Endothelial cell of umbilical vein (primary cell): ENCODE measurements at regions not wholly inside any gene's neighbourhood (a gene's known extent, or its start where the extent isn't known, plus 50 kb on each side); places are given as distances from the start of the nearest gene placed in this dataset.

Experiments
- BruUV-seq: library from RNA; stranded (reverse); fragments of 400-500 nt; replicated peaks from 2 replicates; lab custom pipeline; 2021; lab: Mats Ljungman, UMichigan
- CTCF ChIA-PET: fragments of 300-600, 350-600 bp; sonication (Branson Sonifier 250); formaldehyde crosslinking; loops from one replicate; lab custom pipeline; 2021; ENCODE audit warnings: antibody characterized with exemption, inconsistent platforms; lab: Charles Lee
- POLR2A ChIA-PET: fragments of 300-600, 350-600 bp; sonication (Branson Sonifier 250); formaldehyde crosslinking; loops from one replicate; lab custom pipeline; 2021; ENCODE audit warnings: antibody characterized with exemption, inconsistent platforms; lab: Charles Lee
- DNase-seq: peaks from one replicate; pipeline ENCODE4 v3.0.0-alpha.2; 2011; ENCODE audit warnings: low read depth, low spot score
- FAIRE-seq: peaks from 2 replicates; lab custom pipeline; 2011; peaks lifted over from hg19 to GRCh38; lab: Jason Lieb, UNC
- H2AFZ ChIP-seq: 2 replicates; pipeline ENCODE4 v1.6.0; 2012; ENCODE audit warnings: low read depth, low read length, control low read depth, inconsistent platforms
- H3K27ac ChIP-seq: 2 replicates; pipeline ENCODE4 v1.5.1; 2011; ENCODE audit warnings: low read depth, mild to moderate bottlenecking, control low read depth, low read length, moderate library complexity; ENCODE audit not compliant: insufficient read depth
- H3K27me3 ChIP-seq, 2 experiments: 2 replicates each; pipeline versions ENCODE4 v1.6.0 to v1.6.1; 2011; ENCODE audit warnings: low read length in 2 of 2, mixed read lengths in 1 of 2; ENCODE audit not compliant: control insufficient read depth in 2 of 2, insufficient read depth in 2 of 2
- H3K36me3 ChIP-seq, 2 experiments: 2 replicates in 1 of 2; 3 replicates in 1 of 2; pipeline ENCODE4 v1.5.1; 2011; ENCODE audit warnings: low read length in 2 of 2, mild to moderate bottlenecking in 1 of 2, moderate library complexity in 1 of 2; ENCODE audit not compliant: control insufficient read depth in 2 of 2, insufficient read depth in 2 of 2; ENCODE audit errors: extremely low read depth in 1 of 2
- H3K4me1 ChIP-seq: 3 replicates; pipeline ENCODE4 v1.5.1; 2011; ENCODE audit warnings: mild to moderate bottlenecking, low read length; ENCODE audit not compliant: control insufficient read depth, insufficient read depth; ENCODE audit errors: extremely low read depth
- H3K4me2 ChIP-seq: 2 replicates; pipeline ENCODE4 v1.6.1; 2011; ENCODE audit warnings: low read length, control low read depth, mixed read lengths; ENCODE audit not compliant: insufficient read depth
- H3K4me3 ChIP-seq, 3 experiments: fragments of 200-600 bp in 1 of 3; sonication (generic), shearing (Covaris generic) in 1 of 3; replicated peaks in 1 of 3; 2 replicates each; pipeline ENCODE4 v1.5.1; 2011 to 2016; ENCODE audit warnings: control low read depth in 3 of 3, low read length in 3 of 3, mild to moderate bottlenecking in 2 of 3, inconsistent platforms in 1 of 3, low read depth in 1 of 3, moderate library complexity in 1 of 3; ENCODE audit not compliant: insufficient read depth in 1 of 3
- H3K79me2 ChIP-seq: 2 replicates; pipeline ENCODE4 v1.6.0; 2012; ENCODE audit warnings: low read length, inconsistent platforms; ENCODE audit not compliant: control insufficient read depth, insufficient read depth
- H3K9ac ChIP-seq: replicated peaks from 2 replicates; pipeline ENCODE3; 2011; ENCODE audit warnings: low read length, control low read depth; ENCODE audit not compliant: insufficient read depth; ENCODE audit errors: extremely low read depth
- H3K9me1 ChIP-seq: replicated peaks from 3 replicates; pipeline ENCODE4 v1.6.0; 2011; ENCODE audit warnings: mild to moderate bottlenecking, low read length; ENCODE audit not compliant: control insufficient read depth, insufficient read depth; ENCODE audit errors: extremely low read depth
- H3K9me3 ChIP-seq: replicated peaks from 2 replicates; pipeline ENCODE4 v1.5.1; 2012; ENCODE audit warnings: low read length, inconsistent platforms; ENCODE audit not compliant: control insufficient read depth, insufficient read depth
- H4K20me1 ChIP-seq: replicated peaks from 2 replicates; pipeline ENCODE3; 2011; ENCODE audit warnings: mild to moderate bottlenecking, low read length; ENCODE audit not compliant: control insufficient read depth, insufficient read depth; ENCODE audit errors: extremely low read depth
- CTCF ChIP-seq, 2 donors: IDR thresholded peaks; 1 replicate in 1 of 2; 2 replicates in 1 of 2; pipeline ENCODE4 v1.5.1; 2011; ENCODE audit warnings: low read length in 2 of 2, mild to moderate bottlenecking in 2 of 2, moderate library complexity in 2 of 2, control low read depth in 1 of 2, inconsistent platforms in 1 of 2, low read depth in 1 of 2; ENCODE audit not compliant: insufficient read depth in 1 of 2; ENCODE audit errors: extremely low read depth in 1 of 2
- EZH2 ChIP-seq: IDR thresholded peaks from 2 replicates; pipeline ENCODE4 v1.6.1; 2012; ENCODE audit warnings: borderline replicate concordance, low read depth, mild to moderate bottlenecking, moderate library complexity, low read length, inconsistent platforms; ENCODE audit not compliant: severe bottlenecking
- FOS ChIP-seq: IDR thresholded peaks from 2 replicates; pipeline ENCODE4 v1.6.1; 2011; ENCODE audit warnings: mild to moderate bottlenecking, low read length, moderate library complexity, borderline replicate concordance; ENCODE audit not compliant: insufficient read depth
- GATA2 ChIP-seq: IDR thresholded peaks from 2 replicates; pipeline ENCODE4 v1.7.0; 2011; ENCODE audit warnings: low read depth, mild to moderate bottlenecking, moderate library complexity, mixed read lengths, low read length; ENCODE audit not compliant: insufficient read length, insufficient read depth
- JUN ChIP-seq: IDR thresholded peaks from 2 replicates; pipeline ENCODE4 v1.6.1; 2011; ENCODE audit warnings: borderline replicate concordance, low read depth; ENCODE audit not compliant: insufficient read length, insufficient read depth
- MAX ChIP-seq: IDR thresholded peaks from 2 replicates; pipeline ENCODE4 v1.6.1; 2011; ENCODE audit not compliant: insufficient read depth, insufficient read length
- MYC ChIP-seq: IDR thresholded peaks from one replicate; pipeline ENCODE4 v1.6.1; 2011; ENCODE audit warnings: mild to moderate bottlenecking, low read depth, low read length
- POLR2A ChIP-seq: IDR thresholded peaks from 2 replicates; pipeline ENCODE4 v1.6.1; 2012; ENCODE audit warnings: low read depth, mild to moderate bottlenecking, control low read depth, low read length
- POLR2AphosphoS5 ChIP-seq: IDR thresholded peaks from 2 replicates; pipeline ENCODE4 v1.6.1; 2012; ENCODE audit warnings: low read depth, mild to moderate bottlenecking, control low read depth, low read length, moderate library complexity; ENCODE audit not compliant: insufficient read depth
- dilution Hi-C: fragments of 300-500 bp; cut with MboI; formaldehyde crosslinking; loops from one replicate; pipeline ENCODE4 v1.15.0; 2019; ENCODE audit warnings: low sequenced_read_pairs; ENCODE audit not compliant: extremely low pct_ligation_motif_present
- intact Hi-C: fragments of 100-400 bp; cut with micrococcal nuclease; formaldehyde crosslinking; loops from one replicate; pipeline ENCODE4 v1.10.0; 2022

GRCh38 chr5:1736065-1736464 is 63.6 kb downstream of the MRPL36 start:
- no peaks in the 10 kb centered on the region for H4K20me1 ChIP-seq
- H3K9me3 ChIP-seq, result no peaks in the 10 kb centered on the region
- H3K9me1 ChIP-seq, result no peaks in the 10 kb centered on the region
- ChIA-PET POLR2A (no interaction called here), CTCF (interaction anchor here (1.4 kb wide), 1 partner anchor 12 kb away, joined by 4 read pairs; no protein-coding TSS in a partner anchor)
- H3K4me2 ChIP-seq, result no peak overlapping the region
- H3K9ac ChIP-seq, result no peak overlapping the region
- H2AFZ ChIP-seq, result no peak overlapping the region
- no peak overlapping the region for H3K27ac ChIP-seq
- dilution Hi-C loops, result no loop called here
- no peaks in the 10 kb centered on the region for H3K79me2 ChIP-seq
- intact Hi-C loops, result no loop called here
- no peak overlapping the region for H3K4me3 ChIP-seq
- FAIRE-seq (no peak), DNase-seq (no peak)
- no peaks in the 10 kb centered on the region for H3K4me1 ChIP-seq
- TF ChIP-seq EZH2 (no peak), CTCF (IDR thresholded peaks at IDR 0.05; ENCODE audit: extremely low read depth in 1 of 2, insufficient read depth in 1 of 2, low read depth in 1 of 2, low read length in 2 of 2) (no peak), JUN (no peak), MAX (no peak), FOS (no peak), GATA2 (no peak), POLR2A (no peak), MYC (no peak), POLR2AphosphoS5 (no peak)
- BruUV-seq, result no TSS peak
- no peaks in the 10 kb centered on the region for H3K27me3 ChIP-seq
- no peaks in the 10 kb centered on the region for H3K36me3 ChIP-seq
